ENCODE measurements at regions not wholly inside any gene's neighbourhood (a gene's known extent, or its start where the extent isn't known, plus 50 kb on each side); places are given as distances from the start of the nearest gene placed in this dataset.
"Not testable (repeated sequence)": the region's sequence is repeated elsewhere in the genome, so short reads cannot be mapped to it uniquely, and the experiment has no call there.

GRCh38 chr6:155894262-155894661 is 438.6 kb upstream of the NOX3 start:
- in situ Hi-C loops (cut with MboI; ENCODE audit: low sequenced_read_pairs), result no loop called here

DNA sequence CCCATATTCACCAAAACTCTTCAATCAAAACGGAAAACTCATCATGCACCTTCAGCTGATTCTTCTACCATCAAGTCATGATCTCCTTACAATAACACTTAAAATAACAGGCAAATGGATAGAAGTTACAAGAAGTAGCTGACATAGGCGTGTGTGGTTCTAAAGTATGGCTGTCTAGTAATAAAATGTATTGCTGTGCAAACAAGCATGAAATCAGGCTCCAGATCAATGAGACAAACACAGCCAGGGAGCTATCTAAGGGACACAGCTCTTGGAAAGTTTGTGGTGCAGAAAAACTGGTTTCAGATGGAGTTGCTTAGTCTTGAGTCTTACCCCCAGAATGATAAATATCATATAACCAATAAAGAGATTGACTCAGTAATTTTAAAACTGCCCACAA is 434.8 kb upstream of the NOX3 start:
- in situ Hi-C loops (cut with MboI; ENCODE audit: low sequenced_read_pairs), result no loop called here

DNA sequence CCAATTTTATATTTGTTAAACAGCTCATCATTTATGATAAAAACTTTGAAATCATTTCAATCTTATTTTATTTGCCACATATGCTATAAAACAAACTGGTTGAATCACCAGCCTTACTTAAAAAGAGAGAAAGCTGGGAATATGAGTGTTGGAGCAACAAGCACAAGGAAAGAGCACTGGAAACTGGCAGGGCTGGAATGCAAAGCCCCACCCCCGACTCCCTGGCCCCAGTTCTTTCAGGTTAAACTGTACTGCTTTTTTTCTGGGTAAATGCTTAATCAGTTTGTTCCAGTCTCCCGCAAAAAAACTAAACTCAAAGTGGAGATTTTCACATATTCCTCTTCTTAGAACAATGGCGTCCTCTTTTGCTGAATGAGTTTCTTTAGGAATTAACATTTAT is 433.8 kb upstream of the NOX3 start:
- in situ Hi-C loops (cut with MboI; ENCODE audit: low sequenced_read_pairs), result no loop called here

DNA sequence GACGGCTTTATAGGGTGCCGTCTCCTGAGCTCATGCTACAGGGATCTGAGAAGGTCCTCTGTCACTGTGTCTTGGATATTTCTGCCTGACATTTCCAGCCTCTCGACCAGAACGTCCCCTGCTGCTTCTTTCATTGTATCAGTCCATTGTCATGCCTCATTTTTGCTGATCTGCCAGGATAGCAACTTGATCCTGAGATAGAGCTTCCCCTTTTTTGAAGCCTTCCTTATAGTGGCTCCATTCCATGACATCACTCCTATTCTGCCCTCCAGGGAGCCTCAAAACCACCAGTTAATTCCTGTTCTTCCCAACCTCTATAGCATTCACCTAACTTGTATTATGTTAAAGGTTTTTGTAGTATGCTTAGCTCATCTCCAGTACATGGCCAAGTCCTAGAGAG is 431.8 kb upstream of the NOX3 start:
- in situ Hi-C loops (cut with MboI; ENCODE audit: low sequenced_read_pairs), result no loop called here

DNA sequence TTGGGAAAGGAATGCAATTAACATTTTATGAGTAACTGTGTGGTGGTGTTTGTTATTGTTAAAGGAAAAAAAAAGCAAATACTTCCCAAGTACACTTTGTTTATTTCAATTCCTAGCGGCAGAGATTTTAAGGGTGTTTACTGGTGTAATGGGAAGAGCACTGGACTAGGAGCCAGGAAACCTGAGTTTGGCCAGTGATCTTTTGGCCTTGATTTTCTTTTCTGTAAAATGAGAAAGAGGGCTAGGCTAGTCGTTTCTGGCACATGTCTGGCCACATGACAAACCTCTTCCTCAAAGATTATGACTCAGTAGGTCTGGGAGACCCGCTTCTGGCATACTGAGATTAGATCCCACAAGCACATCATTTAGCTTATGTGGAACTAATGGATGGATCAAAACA is 428.1 kb upstream of the NOX3 start:
- in situ Hi-C loops (cut with MboI; ENCODE audit: low sequenced_read_pairs), result no loop called here

DNA sequence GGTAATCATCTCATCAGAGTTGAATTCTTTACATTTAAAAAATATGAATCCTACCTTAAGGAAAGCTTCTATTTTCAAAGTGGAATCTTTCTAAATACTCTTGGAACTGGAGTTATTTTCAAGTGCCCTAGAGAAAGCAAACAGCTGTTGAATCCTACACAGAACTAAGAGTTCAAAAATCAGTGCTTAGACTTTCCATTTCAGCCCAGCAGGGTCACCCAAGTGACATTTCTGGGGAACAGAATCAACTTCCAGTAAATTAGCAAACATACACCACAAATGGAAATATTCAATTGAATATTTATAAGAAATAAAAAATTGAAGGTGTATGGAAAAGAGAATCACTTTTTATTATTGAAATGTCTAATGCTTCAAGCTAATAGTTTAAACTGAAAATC is 427.7 kb upstream of the NOX3 start:
- in situ Hi-C loops (cut with MboI; ENCODE audit: low sequenced_read_pairs), result no loop called here

DNA sequence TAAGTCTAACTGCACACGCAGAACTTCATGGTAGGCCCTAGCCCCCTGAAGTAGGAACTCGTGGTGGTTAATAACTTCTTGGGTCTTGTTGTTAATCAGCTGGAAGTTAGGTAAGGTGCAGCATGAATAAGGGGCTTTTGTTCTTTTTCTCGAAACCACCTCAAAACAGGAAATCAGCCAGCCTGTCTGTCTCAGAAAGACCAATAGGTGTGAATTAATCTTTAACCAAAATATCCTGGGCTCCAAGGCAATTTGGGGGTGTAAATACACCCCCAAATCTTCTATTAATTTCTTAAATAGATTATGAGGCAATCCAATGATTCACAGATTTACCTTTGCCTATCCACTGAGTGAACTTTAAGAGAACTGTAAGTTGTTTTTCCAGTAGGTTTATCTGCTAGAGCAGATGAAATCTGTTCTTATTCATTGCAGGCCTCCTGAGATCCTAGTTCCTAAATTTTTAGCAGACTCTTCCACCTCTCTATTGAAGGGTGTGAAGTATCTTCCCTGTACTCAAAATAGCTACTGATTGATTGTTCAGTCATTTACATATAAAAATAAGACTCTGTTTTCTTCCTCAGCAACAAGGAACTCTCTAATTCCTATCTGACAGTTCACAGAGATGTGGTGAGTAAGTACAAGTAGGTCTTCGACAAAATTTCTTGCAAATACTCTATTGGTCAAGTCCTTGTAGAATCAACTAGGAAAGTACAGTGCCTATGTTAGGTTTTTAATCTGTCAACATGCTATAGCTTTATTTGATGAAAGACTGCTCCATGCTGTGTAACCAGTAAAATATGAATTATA is 427.1 kb upstream of the NOX3 start:
- in situ Hi-C loops (cut with MboI; ENCODE audit: low sequenced_read_pairs), result no loop called here

DNA sequence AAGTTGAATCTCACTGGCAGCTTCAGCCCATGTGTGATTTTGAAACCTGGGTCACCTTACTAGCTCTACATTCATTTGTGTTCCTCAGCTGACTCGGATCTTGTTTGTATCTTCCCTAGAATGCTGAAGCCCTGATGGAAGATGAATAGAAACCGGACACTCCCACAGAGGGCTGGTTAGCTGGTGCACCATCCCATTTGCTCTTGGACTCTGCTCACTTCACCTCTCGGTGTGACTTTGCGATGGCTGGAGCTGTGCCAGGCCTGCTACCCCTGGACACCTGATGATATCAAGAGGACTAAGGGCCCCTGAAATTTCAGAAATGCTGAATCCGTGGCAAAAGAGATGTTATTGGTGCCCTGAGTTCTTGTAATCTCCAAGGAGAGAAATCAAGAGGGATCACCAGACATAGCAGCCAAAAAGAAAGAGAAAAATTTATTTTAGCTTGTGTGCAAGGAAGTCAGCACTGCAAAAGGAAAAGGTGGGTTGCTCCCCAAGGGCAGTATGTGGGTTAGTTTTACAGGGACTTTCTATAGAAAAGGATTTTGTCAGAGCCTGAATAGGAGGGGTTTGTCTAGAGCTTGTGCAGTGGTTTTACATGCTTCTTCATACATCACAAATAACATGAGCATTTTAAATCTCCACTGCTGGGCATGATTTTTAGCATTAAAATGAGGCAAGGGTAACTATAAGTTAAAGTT is 426.3 kb upstream of the NOX3 start:
- in situ Hi-C loops (cut with MboI; ENCODE audit: low sequenced_read_pairs), result no loop called here

DNA sequence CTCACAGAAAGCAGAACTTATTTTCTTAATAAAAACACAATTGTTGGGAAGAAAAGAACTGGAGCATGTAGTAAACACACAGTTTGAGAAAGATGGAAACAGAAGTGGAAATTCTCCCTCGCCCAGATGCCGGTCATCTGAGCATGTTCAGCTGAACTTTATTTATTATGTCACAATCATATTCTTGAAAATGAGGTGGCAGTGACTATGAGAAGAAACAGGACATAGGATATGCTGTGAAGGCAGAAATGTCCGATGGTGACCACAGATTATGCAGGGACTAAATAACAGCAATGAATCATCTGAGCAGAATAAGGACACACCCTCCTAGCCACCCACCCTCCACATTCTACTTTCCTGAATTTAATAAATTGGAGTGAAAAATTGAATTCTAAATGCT is 425.3 kb upstream of the NOX3 start:
- in situ Hi-C loops (cut with MboI; ENCODE audit: low sequenced_read_pairs), result no loop called here

- in situ Hi-C loops (cut with MboI; ENCODE audit: low sequenced_read_pairs), result no loop called here
Observed at GRCh38 chr6:155872961-155873360, 417.3 kb upstream of the NOX3 start.

DNA sequence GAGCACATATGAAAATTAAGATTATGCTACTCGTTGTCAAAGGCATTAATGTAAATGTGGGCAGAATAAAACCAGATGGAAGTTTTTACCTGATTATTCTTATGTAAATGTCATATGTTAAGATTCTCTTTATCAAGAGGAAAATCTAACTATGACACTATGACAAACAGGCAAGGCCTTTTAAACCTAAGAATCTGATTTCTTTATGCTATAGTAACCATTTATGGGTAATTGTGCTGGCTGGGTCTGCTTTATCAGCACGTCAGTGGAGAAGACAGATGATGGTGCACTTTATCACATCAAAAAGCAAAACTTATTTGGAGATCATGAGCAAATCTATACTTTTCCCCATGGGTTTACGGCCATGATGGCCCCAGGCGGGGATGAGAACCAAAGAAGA is 412.0 kb upstream of the NOX3 start:
- in situ Hi-C loops (cut with MboI; ENCODE audit: low sequenced_read_pairs), result no loop called here

GRCh38 chr6:155866676-155867390 is 411.2 kb upstream of the NOX3 start:
- in situ Hi-C loops (cut with MboI; ENCODE audit: low sequenced_read_pairs), result not testable (repeated sequence)

DNA sequence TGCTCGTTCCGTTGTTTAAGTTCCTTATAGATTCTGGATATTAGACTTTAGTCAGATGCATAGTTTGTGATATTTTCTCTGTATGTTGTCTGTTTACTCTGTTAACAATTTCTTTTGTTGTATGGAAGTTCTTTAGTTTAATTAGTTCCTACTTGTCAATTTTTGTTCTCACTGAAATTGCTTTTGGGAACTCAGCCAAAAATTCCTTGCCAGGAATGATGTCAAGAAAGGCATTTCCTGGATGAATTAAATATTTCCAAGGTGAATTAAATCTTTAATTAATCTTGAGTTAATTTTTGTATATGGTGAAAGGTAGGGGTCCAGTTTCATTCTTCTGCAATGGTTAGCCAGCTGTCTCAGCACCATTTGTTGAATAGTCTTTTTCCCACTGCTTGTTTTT is 406.2 kb upstream of the NOX3 start:
- in situ Hi-C loops (cut with MboI; ENCODE audit: low sequenced_read_pairs), result no loop called here

DNA sequence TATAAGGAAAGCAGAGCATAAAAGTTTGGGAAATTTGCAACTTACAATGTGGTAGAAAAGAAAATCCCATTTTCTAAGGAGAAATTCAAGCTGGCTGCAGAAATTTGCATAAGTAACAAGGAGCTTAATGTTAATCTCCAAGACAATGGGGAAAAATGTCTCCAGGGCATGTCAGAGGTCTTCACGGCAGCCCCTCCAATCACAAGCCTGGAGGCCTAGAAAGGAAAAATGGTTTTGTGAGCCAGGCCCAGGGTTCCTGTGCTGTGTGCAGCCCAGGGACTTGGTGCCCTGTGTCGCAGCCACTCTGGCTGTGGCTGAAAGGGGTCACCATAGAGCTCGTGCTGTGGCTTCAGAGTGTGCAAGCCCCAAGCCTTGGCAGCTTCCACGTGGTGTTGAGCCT is 403.3 kb upstream of the NOX3 start:
- in situ Hi-C loops (cut with MboI; ENCODE audit: low sequenced_read_pairs), result not testable (repeated sequence)

- in situ Hi-C loops (cut with MboI; ENCODE audit: low sequenced_read_pairs), result no loop called here
Observed at GRCh38 chr6:155854787-155855186, 399.1 kb upstream of the NOX3 start.

DNA sequence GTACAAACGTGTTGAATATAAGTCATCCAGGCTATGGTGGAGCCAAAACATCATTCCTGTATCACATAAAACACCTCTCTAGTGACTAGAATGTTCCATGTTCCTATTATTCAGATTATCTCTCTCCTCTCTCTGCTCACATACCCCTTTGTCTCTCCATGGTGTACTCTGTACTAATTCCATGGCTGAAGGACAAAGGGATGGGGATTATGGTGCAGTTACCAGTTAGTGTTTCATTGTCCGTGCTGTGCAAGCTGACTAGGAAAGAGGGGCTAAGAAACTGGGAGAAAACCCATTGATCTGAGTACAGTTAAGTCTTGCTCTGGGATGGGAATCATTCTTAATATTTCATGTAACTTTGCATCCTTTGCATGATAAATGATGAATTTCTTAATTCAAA is 397.4 kb upstream of the NOX3 start:
- in situ Hi-C loops (cut with MboI; ENCODE audit: low sequenced_read_pairs), result no loop called here

DNA sequence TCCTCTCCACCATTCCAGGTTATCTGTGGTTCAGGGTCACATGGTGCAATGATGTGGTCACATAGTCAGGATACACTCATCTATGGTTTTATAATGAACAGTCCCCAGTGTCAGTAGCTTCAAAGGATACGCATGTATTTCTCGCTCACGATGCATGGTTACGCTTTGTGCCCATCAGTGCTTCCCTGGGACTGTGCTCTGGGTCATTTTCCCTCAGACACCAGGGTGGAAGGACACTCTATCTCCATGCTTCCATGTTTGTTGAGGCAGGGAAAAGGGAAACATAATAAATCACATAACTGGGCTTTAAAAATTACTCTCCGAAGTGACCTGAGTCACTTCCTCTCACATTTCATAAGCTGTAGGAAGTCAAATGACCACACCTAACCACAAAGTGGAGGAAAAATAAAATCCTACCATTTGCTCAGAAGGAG is 394.8 kb upstream of the NOX3 start:
- in situ Hi-C loops (cut with MboI; ENCODE audit: low sequenced_read_pairs), result no loop called here

GRCh38 chr6:155847711-155848110 is 392.1 kb upstream of the NOX3 start:
- in situ Hi-C loops (cut with MboI; ENCODE audit: low sequenced_read_pairs), result no loop called here

DNA sequence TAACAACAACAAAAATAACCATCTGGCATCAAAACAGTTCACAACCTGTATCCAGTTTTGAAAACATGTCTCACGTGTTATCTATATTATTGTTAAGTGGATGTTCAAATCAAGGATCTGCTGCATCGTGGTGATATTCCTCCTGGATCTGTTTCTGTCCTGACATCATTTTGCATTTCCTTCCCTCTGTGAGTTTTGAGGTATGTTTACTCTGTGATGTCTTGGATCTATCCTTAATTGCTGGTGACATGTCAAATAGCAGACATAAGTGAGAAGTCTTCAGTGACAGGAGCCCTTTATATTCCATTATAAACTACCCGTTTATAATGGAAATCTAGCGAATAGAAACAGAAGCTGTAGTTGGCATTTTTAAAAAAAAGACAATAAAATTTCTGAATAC is 381.8 kb upstream of the NOX3 start:
- in situ Hi-C loops (cut with MboI; ENCODE audit: low sequenced_read_pairs), result no loop called here

- in situ Hi-C loops (cut with MboI; ENCODE audit: low sequenced_read_pairs), result no loop called here
Observed at GRCh38 chr6:155832596-155832995, 377.0 kb upstream of the NOX3 start.

GRCh38 chr6:155830531-155830930 is 374.9 kb upstream of the NOX3 start:
- in situ Hi-C loops (cut with MboI; ENCODE audit: low sequenced_read_pairs), result no loop called here

GRCh38 chr6:155829646-155830045 is 374.0 kb upstream of the NOX3 start:
- in situ Hi-C loops (cut with MboI; ENCODE audit: low sequenced_read_pairs), result no loop called here
